Pulmonary artery endothelial cell (primary cell): ENCODE measurements at regions not wholly inside any gene's neighbourhood (a gene's known extent, or its start where the extent isn't known, plus 50 kb on each side); places are given as distances from the start of the nearest gene placed in this dataset.
"Not testable (repeated sequence)": the region's sequence is repeated elsewhere in the genome, so short reads cannot be mapped to it uniquely, and the experiment has no call there.

Experiments used
- DNase-seq: peaks from one replicate; pipeline ENCODE4 v3.0.0-alpha.2; 2011; ENCODE audit warnings: low read depth, low spot score

- no peak for DNase-seq
These were observed 133.8 kb upstream of the RFX3 start for GRCh38 chr9:3659647-3660046.

GRCh38 chr9:3658964-3659363, 133.2 kb upstream of the RFX3 start:
- DNase-seq: no peak

GRCh38 chr9:3656224-3656623, 130.4 kb upstream of the RFX3 start:
- no peak for DNase-seq

GRCh38 chr9:3650994-3651622, 125.3 kb upstream of the RFX3 start:
- DNase-seq: no peak

GRCh38 chr9:3648722-3649246, 123.0 kb upstream of the RFX3 start:
- no peak for DNase-seq

- no peak for DNase-seq
These were observed 122.5 kb upstream of the RFX3 start for GRCh38 chr9:3648266-3648665.

- no peak for DNase-seq
These were observed 121.9 kb upstream of the RFX3 start for GRCh38 chr9:3647652-3648051.

- no peak for DNase-seq
These were observed 120.4 kb upstream of the RFX3 start for GRCh38 chr9:3646226-3646625.

- not testable (repeated sequence) for DNase-seq
These were observed 116.3 kb upstream of the RFX3 start for GRCh38 chr9:3642075-3642474.

- no peak for DNase-seq
These were observed 103.7 kb upstream of the RFX3 start for GRCh38 chr9:3629495-3629894.

GRCh38 chr9:3628239-3628638, 102.4 kb upstream of the RFX3 start:
- no peak for DNase-seq

GRCh38 chr9:3608011-3608410, 82.2 kb upstream of the RFX3 start:
- DNase-seq: no peak

GRCh38 chr9:3600672-3601071, 74.9 kb upstream of the RFX3 start:
- DNase-seq: no peak

GRCh38 chr9:3597792-3598191, 72.0 kb upstream of the RFX3 start:
- no peak for DNase-seq

GRCh38 chr9:3586066-3586465, 60.3 kb upstream of the RFX3 start:
- no peak for DNase-seq

- DNase-seq: no peak
These were observed 59.8 kb upstream of the RFX3 start for GRCh38 chr9:3585606-3586005.

- DNase-seq: no peak
These were observed 53.0 kb upstream of the RFX3 start for GRCh38 chr9:3578786-3579185.

GRCh38 chr9:3576328-3576727, 50.5 kb upstream of the RFX3 start:
- no peak for DNase-seq

- DNase-seq: no peak
These were observed 50.0 kb upstream of the RFX3 start for GRCh38 chr9:3575821-3576220.
